C4-2B (cell line): ENCODE measurements at regions not wholly inside any gene's neighbourhood (a gene's known extent, or its start where the extent isn't known, plus 50 kb on each side); places are given as distances from the start of the nearest gene placed in this dataset.

Source experiments
- H3K27ac ChIP-seq: fragments of 450-650 bp; 2 replicates; pipeline ENCODE4 v1.5.1; 2017
- ZFX ChIP-seq: fragments of 450-650 bp; IDR thresholded peaks from 2 replicates; pipeline ENCODE4 v1.6.1; 2017
- TF ChIP-seq, protein P1 (sequence below): fragments of 450-650 bp; conservative IDR thresholded peaks from 2 replicates; pipeline ENCODE4 v1.5.1; 2017; ENCODE audit warnings: mild to moderate bottlenecking

DNA sequence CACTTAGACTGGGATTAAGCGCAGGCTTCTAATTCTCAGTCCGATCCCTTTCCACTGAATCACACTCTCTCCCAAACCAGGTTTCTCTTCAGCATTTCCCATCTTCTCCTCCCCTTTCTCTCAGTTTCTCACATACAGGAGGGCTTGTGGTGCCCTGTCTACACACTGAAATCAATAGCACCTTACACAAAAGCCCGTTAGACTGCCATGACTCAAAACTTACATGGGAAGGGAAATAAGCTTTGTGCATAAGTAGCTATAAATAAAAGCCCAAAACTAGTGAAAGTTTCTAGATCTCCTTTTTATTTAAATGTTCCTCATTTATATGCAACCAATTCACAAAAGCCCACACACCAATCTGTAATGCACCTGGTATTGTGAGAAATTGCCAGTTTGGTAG is 318.4 kb downstream of the TXNL1 start:
- no peak overlapping the region for H3K27ac ChIP-seq
- no peak for TF ChIP-seq ZFX
- TF ChIP-seq, protein P1, sequence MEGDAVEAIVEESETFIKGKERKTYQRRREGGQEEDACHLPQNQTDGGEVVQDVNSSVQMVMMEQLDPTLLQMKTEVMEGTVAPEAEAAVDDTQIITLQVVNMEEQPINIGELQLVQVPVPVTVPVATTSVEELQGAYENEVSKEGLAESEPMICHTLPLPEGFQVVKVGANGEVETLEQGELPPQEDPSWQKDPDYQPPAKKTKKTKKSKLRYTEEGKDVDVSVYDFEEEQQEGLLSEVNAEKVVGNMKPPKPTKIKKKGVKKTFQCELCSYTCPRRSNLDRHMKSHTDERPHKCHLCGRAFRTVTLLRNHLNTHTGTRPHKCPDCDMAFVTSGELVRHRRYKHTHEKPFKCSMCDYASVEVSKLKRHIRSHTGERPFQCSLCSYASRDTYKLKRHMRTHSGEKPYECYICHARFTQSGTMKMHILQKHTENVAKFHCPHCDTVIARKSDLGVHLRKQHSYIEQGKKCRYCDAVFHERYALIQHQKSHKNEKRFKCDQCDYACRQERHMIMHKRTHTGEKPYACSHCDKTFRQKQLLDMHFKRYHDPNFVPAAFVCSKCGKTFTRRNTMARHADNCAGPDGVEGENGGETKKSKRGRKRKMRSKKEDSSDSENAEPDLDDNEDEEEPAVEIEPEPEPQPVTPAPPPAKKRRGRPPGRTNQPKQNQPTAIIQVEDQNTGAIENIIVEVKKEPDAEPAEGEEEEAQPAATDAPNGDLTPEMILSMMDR, result no peak

DNA sequence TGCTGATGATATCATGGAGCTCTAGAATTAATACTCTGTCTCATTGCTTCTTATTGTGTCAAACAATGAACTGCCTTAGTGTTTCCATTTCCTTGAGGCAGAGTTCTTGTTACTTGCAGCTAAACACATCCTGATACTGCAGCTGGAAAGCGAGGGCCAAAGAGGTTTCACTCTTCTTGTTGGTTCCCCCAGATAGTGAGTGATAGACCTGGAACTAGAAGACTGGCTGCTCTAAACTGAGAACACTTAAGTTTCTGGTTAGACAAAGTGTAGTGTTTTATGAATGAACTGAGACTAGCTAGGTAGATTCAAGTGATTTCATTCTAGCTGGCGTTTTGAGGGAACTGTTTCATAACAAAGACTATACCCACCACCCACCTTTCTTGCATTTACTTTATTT is 321.7 kb downstream of the TXNL1 start:
- TF ChIP-seq ZFX, result no peak
- TF ChIP-seq, protein P1, result no peak
- no peak overlapping the region for H3K27ac ChIP-seq

DNA sequence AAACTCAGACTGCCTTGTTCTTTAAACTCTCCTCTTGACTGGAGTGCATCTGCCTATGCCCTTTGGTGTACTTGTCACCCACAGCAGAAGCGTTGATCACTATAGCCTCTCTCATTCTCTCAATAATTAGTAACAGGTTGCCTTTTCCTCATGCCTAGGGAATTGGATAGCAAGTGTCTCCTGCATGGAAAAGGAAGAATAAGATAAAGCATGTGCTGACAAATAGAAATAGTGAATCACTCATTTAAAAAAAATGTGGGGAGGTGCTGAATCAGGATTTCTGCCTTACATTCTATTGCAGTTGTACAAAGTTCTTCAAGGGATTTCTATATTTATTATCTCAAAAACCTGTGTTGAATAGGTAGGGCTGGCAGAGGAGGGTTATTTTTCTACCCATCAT is 323.0 kb downstream of the TXNL1 start:
- no peak overlapping the region for H3K27ac ChIP-seq
- TF ChIP-seq, protein P1, result no peak
- TF ChIP-seq ZFX, result no peak

DNA sequence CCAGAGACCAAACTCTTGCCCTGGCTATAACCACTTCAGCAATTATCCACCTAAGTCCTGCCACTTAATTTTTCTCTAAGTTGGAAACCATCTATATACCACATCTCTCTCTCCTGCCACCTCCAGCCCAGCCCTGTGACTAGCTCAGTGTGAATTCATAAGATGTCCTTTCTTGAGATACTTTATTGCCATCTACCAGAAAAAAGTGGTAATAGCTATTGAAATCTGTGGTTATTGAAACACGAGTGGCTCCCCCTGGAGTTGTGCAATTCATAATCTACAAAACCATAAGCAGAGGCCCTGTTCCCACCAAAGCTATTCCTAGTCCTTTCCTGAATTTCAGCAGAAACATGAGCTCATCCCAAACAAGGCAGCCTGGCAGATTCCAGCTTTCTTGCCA is 324.0 kb downstream of the TXNL1 start:
- no peak for TF ChIP-seq ZFX
- TF ChIP-seq, protein P1, result no peak
- no peak overlapping the region for H3K27ac ChIP-seq

DNA sequence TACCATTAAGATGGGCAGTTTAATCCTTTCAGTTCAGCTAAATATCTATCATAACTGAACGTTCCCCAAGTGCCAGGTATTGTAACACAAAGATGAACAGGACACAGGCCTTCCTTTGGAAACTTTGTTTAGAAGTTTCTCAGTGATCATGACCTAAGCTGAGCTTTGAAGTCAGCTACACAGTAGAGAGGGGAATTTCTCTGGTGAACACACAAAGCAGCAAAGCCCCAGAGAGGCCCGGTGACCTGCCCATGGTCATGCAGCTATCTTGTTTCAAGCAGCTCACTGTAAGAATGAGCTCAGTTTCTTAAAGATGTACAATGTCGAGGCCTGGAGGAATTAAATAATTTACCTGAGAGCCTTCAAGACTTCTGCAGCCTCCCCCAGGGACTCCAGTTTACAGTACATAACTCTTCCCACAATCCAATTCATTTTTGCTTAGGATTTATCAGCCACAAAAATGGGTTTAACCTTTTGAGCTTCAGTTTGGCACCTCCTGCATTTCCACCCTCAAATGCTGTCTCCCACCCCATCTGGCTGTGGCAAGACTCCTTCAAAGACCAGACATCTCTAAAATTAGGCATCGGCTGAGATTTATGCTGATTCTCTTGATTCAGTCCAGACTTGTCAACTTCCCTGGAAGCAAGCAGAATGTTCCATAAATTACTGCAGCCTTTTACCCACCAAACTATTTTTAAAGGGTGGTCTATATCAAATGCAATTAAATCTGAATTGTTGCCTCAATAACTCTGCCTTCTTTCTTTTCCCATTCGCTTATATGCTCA is 325.6 kb downstream of the TXNL1 start:
- TF ChIP-seq, protein P1, result no peak
- no peak for TF ChIP-seq ZFX
- no peak overlapping the region for H3K27ac ChIP-seq

DNA sequence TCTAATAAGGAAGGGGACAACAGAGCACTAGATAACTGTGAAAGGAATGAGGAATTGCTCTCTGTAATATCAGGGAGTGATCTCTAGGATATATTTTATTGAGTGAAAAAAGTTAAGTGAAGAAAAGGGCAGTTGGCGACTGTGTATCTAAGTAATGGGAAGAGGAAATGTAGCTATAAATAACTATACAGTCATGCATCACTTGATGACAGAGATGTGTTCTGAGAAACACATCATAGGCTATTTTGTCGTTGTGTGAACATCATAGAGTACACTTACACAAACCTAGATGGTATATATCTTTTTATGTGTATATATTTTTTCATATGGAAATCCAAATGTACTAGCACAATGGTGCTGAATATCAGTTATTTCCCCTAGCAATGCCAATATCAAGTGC is 329.3 kb downstream of the TXNL1 start:
- TF ChIP-seq, protein P1, result no peak
- no peak for TF ChIP-seq ZFX
- no peak overlapping the region for H3K27ac ChIP-seq

DNA sequence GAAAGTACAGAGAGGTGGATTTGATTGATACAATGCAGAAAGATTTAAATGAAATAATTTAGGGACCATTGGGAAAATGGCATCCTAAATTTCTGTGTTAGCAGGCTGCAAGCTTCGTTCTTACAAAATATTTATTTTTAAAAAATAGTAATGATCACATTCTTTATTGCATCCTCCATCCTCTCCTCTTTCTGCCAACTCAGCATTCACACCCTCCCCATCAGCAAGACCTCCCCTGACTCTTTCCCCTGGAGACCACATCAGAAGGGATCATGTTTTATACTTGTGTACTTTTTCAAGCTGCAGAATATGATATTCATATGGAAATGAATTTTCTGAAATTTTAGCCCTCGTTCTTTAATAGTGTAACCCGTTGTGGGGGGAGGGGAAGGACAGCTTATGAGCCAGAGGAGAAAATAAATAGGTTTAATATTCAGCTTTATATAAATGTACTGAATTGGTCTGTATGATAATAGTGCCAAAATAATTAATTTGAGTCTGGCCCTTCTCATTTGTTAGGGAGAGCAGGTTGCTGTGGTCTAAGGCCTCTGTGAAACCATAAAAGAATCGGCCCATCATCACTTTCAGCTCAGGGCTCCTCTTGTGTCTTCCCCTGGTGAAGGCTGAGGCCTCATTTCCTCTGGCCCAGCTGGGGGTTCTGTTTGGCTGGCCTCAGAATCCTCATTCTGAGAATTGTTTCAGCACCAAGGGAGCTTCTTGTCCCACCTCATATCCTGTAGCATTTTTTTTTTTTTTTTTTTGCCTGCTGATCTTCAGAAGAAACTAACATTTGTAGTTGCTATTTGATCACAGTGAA is 330.8 kb downstream of the TXNL1 start:
- no peak overlapping the region for H3K27ac ChIP-seq
- TF ChIP-seq, protein P1, result no peak
- no peak for TF ChIP-seq ZFX
